GM12891 (cell line): ENCODE measurements at regions not wholly inside any gene's neighbourhood (a gene's known extent, or its start where the extent isn't known, plus 50 kb on each side); places are given as distances from the start of the nearest gene placed in this dataset.

Experiments
- POLR2A ChIP-seq: IDR thresholded peaks from 2 replicates; pipeline ENCODE4 v1.6.1; 2011; ENCODE audit warnings: low read depth, low read length, control low read depth
- POLR2AphosphoS5 ChIP-seq: IDR thresholded peaks from 2 replicates; pipeline ENCODE4 v1.6.1; 2011; ENCODE audit warnings: low read depth, low read length, control low read depth
- SPI1 ChIP-seq: IDR thresholded peaks from 2 replicates; pipeline ENCODE4 v1.6.1; 2011; ENCODE audit warnings: low read depth, low read length, control low read depth
- TAF1 ChIP-seq: IDR thresholded peaks from 2 replicates; pipeline ENCODE4 v1.6.1; 2011; ENCODE audit warnings: low read depth, low read length, control low read depth

GRCh38 chr5:72637058-72637457 is 129.8 kb upstream of the ZNF366 start:
- TF ChIP-seq POLR2A (no peak), POLR2AphosphoS5 (no peak), TAF1 (no peak), SPI1 (no peak)
